HG03558 (cell line): ENCODE measurements at regions not wholly inside any gene's neighbourhood (a gene's known extent, or its start where the extent isn't known, plus 50 kb on each side); places are given as distances from the start of the nearest gene placed in this dataset.
"Not testable (repeated sequence)": the region's sequence is repeated elsewhere in the genome, so short reads cannot be mapped to it uniquely, and the experiment has no call there.

Experiments used
- ATAC-seq: cut with Tn5 transposase; IDR thresholded peaks from one replicate; pipeline ENCODE4 v1.9.1; 2021; ENCODE audit warnings: moderate number of reproducible peaks; ENCODE audit not compliant: unreplicated experiment; ENCODE audit errors: extremely low read depth

DNA sequence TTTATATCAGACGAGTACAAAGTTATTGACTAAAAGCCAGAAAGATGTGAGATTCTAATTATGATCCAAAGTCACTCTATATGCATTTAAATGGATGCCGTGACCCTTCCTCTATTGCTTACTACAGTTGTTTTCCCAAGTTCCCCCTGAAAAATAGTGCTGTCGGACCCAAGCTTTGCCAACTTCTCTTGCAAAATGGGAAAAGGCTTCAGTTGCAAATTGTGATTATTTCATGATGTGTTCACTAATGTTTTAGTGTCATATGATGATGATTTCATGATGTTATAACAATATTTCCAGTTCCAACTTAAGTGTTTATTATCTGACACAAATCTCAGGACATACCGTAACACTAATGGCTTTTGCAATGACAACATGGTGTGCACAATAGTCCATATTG lies 534.6 kb upstream of the ATP2B1 start:
- ATAC-seq, result no peak

DNA sequence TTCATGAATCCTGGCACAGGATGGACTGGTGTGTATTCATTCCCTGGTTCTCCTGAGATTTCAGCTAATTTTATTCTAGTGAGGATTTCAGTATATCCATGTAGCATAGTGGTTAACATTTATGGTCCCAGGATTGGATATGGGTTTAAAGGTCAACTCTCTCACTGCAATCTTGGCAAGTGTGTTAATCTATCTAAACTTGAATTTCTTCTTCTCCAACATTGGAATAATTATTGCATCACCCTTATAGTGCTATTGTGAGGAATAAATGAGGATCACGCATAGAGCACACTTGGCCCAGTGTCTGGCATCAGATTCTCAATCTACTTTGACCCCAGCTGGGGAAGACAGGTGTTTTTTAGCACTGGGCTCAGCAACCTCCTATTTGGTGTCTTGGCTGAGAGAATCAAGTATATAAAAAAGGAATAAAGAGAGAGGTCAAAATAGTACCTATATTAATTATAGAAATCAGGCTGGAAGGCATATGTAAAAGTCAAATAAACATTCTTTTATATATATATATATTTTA lies 531.2 kb upstream of the ATP2B1 start:
- no peak for ATAC-seq

DNA sequence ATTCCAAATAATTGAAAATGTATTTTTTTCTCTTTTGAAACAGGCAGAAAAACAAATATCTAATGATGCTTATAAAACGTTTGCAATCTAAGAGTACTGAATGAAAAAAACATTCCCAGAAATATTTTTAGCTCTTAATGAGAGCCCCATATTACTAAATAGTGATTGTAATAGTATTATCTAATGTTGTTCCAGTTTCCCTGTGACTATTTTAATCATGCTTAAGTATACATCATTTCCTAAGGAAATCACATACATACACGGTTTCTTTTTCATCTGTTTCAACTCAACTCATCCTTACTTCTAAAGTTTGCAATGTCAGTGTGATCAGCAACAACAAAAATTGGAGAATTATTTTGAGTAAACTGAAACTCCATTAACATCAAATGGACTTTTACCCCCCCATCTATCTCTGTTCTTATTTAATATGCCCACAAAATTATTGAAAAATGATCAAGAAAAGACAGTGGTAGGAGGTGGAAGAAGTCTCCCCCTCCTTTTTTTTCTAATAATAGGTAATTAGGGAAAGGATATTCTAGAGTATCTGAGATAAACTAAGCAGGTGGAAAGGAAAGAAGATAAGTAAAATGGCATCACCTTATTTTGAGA lies 530.1 kb upstream of the ATP2B1 start:
- no peak for ATAC-seq

DNA sequence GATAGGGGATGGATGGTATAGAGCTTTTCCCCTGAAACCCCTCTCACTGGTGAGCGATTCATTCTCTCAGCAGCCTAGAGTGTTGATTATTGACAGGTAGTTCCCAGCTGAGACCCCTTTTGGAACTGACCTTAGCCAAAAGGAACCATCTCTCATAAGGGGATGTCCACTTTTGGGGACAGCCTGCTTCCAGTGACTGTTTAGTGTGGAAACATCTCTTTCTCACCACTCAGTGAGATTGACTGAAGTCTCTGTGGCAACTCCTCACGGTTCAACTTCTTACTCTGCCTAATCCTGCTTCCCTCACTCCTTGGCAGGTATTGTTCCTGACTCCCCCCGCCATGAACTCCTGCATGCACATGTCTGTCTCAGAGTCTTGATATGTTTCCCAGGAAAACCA lies 529.2 kb upstream of the ATP2B1 start:
- no peak for ATAC-seq

DNA sequence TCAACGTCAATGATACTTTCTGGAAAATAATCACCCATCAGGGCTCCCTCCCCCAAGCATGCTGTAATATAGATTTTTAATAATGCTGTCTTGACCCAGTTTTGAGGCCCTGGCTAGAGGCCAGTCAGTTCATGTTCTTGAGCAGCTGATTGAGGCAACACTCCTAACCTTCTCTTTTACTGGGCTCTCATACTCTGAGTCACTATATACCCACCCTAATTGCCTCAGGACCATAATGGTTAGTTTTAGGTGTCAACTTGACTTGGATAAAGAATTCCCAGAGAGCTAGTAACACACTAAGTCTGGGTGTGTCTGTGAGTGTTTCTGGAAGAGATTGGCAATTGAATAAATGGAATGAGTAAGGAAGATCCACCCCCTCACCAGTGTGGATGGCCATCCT lies 527.0 kb upstream of the ATP2B1 start:
- no peak for ATAC-seq

- no peak for ATAC-seq
These were observed 525.8 kb upstream of the ATP2B1 start for GRCh38 chr12:90234472-90234871.

GRCh38 chr12:90233168-90234100 lies 524.8 kb upstream of the ATP2B1 start:
- ATAC-seq, result no peak

GRCh38 chr12:90229407-90230170 lies 521.0 kb upstream of the ATP2B1 start:
- ATAC-seq, result no peak

GRCh38 chr12:90226211-90226610 lies 517.6 kb upstream of the ATP2B1 start:
- no peak for ATAC-seq

- no peak for ATAC-seq
These were observed 508.2 kb upstream of the ATP2B1 start for GRCh38 chr12:90216815-90217214.

- no peak for ATAC-seq
These were observed 507.4 kb upstream of the ATP2B1 start for GRCh38 chr12:90216020-90216552.

DNA sequence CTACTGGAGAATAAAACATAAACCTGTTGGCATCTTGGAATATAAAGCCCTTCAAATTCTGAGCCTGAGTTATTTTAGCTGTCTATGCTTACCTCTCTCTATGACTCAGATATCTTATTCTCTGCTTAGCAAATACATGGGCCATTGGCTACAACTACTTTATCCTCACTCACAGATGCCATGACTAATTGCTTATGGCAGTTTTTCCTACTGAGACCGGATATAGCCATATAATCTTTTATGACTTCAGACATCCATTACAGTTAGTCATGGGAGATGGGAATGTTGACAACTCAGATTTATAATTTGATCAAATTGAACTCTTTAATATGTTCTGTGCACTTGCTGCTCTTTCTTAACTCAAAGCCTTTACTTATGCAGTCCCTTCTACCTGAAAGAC lies 502.4 kb upstream of the ATP2B1 start:
- no peak for ATAC-seq

GRCh38 chr12:90209029-90209428 lies 500.4 kb upstream of the ATP2B1 start:
- no peak for ATAC-seq

DNA sequence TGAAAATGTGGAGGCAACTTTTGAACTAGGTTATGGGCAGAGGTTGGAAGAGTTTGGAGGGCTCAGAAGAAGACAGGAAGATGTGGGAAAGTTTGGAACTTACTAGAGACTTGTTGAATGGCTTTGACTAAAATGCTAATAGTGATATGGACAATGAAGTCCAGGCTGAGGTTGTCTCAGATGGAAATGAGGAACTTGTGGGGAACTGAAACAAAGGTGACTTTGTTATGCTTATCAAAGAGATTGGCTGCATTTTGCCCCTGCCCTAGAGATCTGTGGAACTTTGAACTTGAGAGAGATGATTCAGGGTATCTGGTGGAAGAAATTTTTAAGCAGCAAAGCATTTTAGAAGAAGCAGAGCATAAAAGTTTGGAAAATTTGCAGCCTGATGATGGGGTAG lies 499.7 kb upstream of the ATP2B1 start:
- ATAC-seq, result not testable (repeated sequence)

GRCh38 chr12:90207799-90208198 lies 499.2 kb upstream of the ATP2B1 start:
- no peak for ATAC-seq

- ATAC-seq, result no peak
These were observed 496.5 kb upstream of the ATP2B1 start for GRCh38 chr12:90205165-90205564.

- ATAC-seq, result no peak
These were observed 494.9 kb upstream of the ATP2B1 start for GRCh38 chr12:90203556-90203955.

GRCh38 chr12:90199006-90199405 lies 490.4 kb upstream of the ATP2B1 start:
- no peak for ATAC-seq

- no peak for ATAC-seq
These were observed 484.9 kb upstream of the ATP2B1 start for GRCh38 chr12:90193500-90193899.

DNA sequence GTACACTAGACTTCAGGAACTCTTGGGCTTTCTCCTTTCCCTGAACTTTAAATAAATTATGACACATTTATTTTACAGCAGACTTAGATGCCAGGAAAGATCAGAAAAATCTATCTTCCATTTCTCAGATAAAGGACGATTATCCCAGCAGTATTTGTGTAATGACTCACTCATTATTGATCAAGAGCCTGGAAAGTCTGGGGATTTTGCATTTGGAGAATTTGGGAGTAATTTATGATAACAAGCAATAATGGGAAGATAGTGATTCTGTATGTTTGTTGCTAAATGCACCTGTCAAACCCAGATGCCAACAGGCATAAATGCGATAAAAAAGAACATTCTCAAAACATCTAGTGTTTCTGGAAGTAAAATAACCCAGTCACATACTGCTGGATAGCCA lies 480.2 kb upstream of the ATP2B1 start:
- no peak for ATAC-seq

DNA sequence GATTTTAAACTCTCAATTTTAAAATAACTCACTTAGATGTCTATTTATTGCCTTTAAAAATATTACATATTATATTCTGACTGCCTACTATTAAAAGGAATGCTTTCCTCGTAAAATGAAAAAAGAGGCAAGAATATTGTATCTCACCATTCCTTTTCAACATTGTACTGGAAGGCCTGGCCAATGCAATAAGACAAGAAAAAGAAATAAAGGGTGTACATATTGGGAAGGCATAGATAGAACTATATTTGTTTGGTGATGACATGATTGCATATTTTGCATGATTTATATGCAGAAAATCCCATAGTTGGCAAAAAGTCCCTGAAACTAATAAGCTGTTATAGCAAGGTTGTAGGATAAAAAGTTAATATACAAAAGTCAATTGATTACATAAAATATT lies 474.6 kb upstream of the ATP2B1 start:
- no peak for ATAC-seq
